LHCN-M2 (cell line): ENCODE measurements at regions not wholly inside any gene's neighbourhood (a gene's known extent, or its start where the extent isn't known, plus 50 kb on each side); places are given as distances from the start of the nearest gene placed in this dataset.
"Not testable (repeated sequence)": the region's sequence is repeated elsewhere in the genome, so short reads cannot be mapped to it uniquely, and the experiment has no call there.

Experiments
- DNase-seq: peaks from one replicate; pipeline ENCODE4 v3.0.0-alpha.2; 2012; ENCODE audit warnings: low read depth

- DNase-seq = no peak
Observed at GRCh38 chr14:85037411-85037810, 492.5 kb upstream of the FLRT2 start.

- DNase-seq = no peak
Observed at GRCh38 chr14:85038526-85039352, 491.2 kb upstream of the FLRT2 start.

- no peak for DNase-seq
Observed at GRCh38 chr14:85039353-85039626, 490.7 kb upstream of the FLRT2 start.

- DNase-seq = no peak
Observed at GRCh38 chr14:85040046-85040685, 489.8 kb upstream of the FLRT2 start.

- no peak for DNase-seq
Observed at GRCh38 chr14:85041618-85042017, 488.3 kb upstream of the FLRT2 start.

- DNase-seq = no peak
Observed at GRCh38 chr14:85042301-85042700, 487.6 kb upstream of the FLRT2 start.

GRCh38 chr14:85050180-85050579 lies 479.8 kb upstream of the FLRT2 start:
- DNase-seq = no peak

GRCh38 chr14:85052646-85053045 lies 477.3 kb upstream of the FLRT2 start:
- no peak for DNase-seq

- no peak for DNase-seq
Observed at GRCh38 chr14:85054178-85054577, 475.8 kb upstream of the FLRT2 start.

- DNase-seq = no peak
Observed at GRCh38 chr14:85056267-85056666, 473.7 kb upstream of the FLRT2 start.

GRCh38 chr14:85057221-85057620 lies 472.7 kb upstream of the FLRT2 start:
- no peak for DNase-seq

GRCh38 chr14:85058150-85058549 lies 471.8 kb upstream of the FLRT2 start:
- peak; percentile 23 for DNase-seq

- DNase-seq = peak; percentile 28
Observed at GRCh38 chr14:85060121-85060520, 469.8 kb upstream of the FLRT2 start.

GRCh38 chr14:85061256-85061655 lies 468.7 kb upstream of the FLRT2 start:
- DNase-seq = peak; percentile 29

GRCh38 chr14:85063747-85064146 lies 466.2 kb upstream of the FLRT2 start:
- DNase-seq = no peak

GRCh38 chr14:85071447-85071846 lies 458.5 kb upstream of the FLRT2 start:
- DNase-seq = no peak

GRCh38 chr14:85074955-85075354 lies 455.0 kb upstream of the FLRT2 start:
- DNase-seq = no peak

- no peak for DNase-seq
Observed at GRCh38 chr14:85075694-85076476, 454.1 kb upstream of the FLRT2 start.

GRCh38 chr14:85077716-85078115 lies 452.2 kb upstream of the FLRT2 start:
- DNase-seq = not testable (repeated sequence)

- DNase-seq = no peak
Observed at GRCh38 chr14:85079842-85080730, 449.9 kb upstream of the FLRT2 start.

GRCh38 chr14:85084344-85084743 lies 445.6 kb upstream of the FLRT2 start:
- no peak for DNase-seq

- no peak for DNase-seq
Observed at GRCh38 chr14:85085981-85086380, 444.0 kb upstream of the FLRT2 start.
